ENCODE measurements at regions not wholly inside any gene's neighbourhood (a gene's known extent, or its start where the extent isn't known, plus 50 kb on each side); places are given as distances from the start of the nearest gene placed in this dataset.

GRCh38 chr12:42893803-42894202, 304.3 kb upstream of the PRICKLE1 start:
- TF ChIP-seq EP300 (conservative IDR thresholded peaks at IDR 0.05; ENCODE audit: poor library complexity, severe bottlenecking), result no peak
- TF ChIP-seq POLR2AphosphoS5 (IDR thresholded peaks at IDR 0.05), result peak; percentile 40
- Histone ChIP-seq H3K27me3 (ENCODE audit: insufficient read depth, low read depth, low read length) (no peaks in the 10 kb centered on the region), H3K9me2 (ENCODE audit: insufficient read depth, low read length) (no peaks in the 10 kb centered on the region), H2AFZ (ENCODE audit: low read depth, low read length) (no peak overlapping the region), H3K36me3 (ENCODE audit: insufficient read depth, low read length) (no peaks in the 10 kb centered on the region), H3K9ac (ENCODE audit: low read length) (peak overlapping the region; percentile 57), H3K27ac (ENCODE audit: low read length) (peak overlapping the region; percentile 95), H4K20me1 (ENCODE audit: insufficient read depth) (no peaks in the 10 kb centered on the region), H3K79me2 (replicated peaks; ENCODE audit: insufficient read depth, low read length) (no peaks in the 10 kb centered on the region), H3K4me3 (ENCODE audit: low read length) (peak overlapping the region; percentile 48), H3K9me3 (ENCODE audit: low read length) (no peaks in the 10 kb centered on the region), H3K4me2 (ENCODE audit: low read length) (peak overlapping the region; percentile 84), H3F3A (ENCODE audit: insufficient read depth, low read length, poor library complexity, severe bottlenecking) (no peaks in the 10 kb centered on the region)

GRCh38 chr12:42892702-42893551, 303.4 kb upstream of the PRICKLE1 start:
- H3K4me2 ChIP-seq (ENCODE audit: low read length), result peak overlapping the region; percentile 84
- peak overlapping the region; percentile 57 for H3K9ac ChIP-seq (ENCODE audit: low read length)
- H3K4me3 ChIP-seq (ENCODE audit: low read length), result peak overlapping the region; percentile 50
- no peak overlapping the region for H2AFZ ChIP-seq (ENCODE audit: low read depth, low read length)
- H3K36me3 ChIP-seq (ENCODE audit: insufficient read depth, low read length), result no peaks in the 10 kb centered on the region
- no peaks in the 10 kb centered on the region for H3K9me3 ChIP-seq (ENCODE audit: low read length)
- H3K27ac ChIP-seq (ENCODE audit: low read length), result peak overlapping the region; percentile 95
- H3K9me2 ChIP-seq (ENCODE audit: insufficient read depth, low read length), result no peaks in the 10 kb centered on the region
- H3K79me2 ChIP-seq (replicated peaks; ENCODE audit: insufficient read depth, low read length), result no peaks in the 10 kb centered on the region
- no peaks in the 10 kb centered on the region for H3F3A ChIP-seq (ENCODE audit: insufficient read depth, low read length, poor library complexity, severe bottlenecking)
- no peaks in the 10 kb centered on the region for H3K27me3 ChIP-seq (ENCODE audit: insufficient read depth, low read depth, low read length)
- no peaks in the 10 kb centered on the region for H4K20me1 ChIP-seq (ENCODE audit: insufficient read depth)
- TF ChIP-seq REST (IDR thresholded peaks at IDR 0.05; ENCODE audit: borderline replicate concordance), result peak; percentile 64
- TF ChIP-seq RAD21 (conservative IDR thresholded peaks at IDR 0.05), result peak; percentile 62
- peak; percentile 54 for TF ChIP-seq SMC3 (conservative IDR thresholded peaks at IDR 0.05; ENCODE audit: poor library complexity)
- TF ChIP-seq EP300 (conservative IDR thresholded peaks at IDR 0.05; ENCODE audit: poor library complexity, severe bottlenecking), result peak; percentile 91
- no peak for TF ChIP-seq EZH2 (IDR thresholded peaks at IDR 0.05; ENCODE audit: borderline replicate concordance, insufficient read depth, low read length, poor library complexity, severe bottlenecking)
- no peak for TF ChIP-seq TAF1 (IDR thresholded peaks at IDR 0.05; ENCODE audit: low read depth)
- no peak for TF ChIP-seq CTCF (IDR thresholded peaks at IDR 0.05; ENCODE audit: poor library complexity, severe bottlenecking)
- TF ChIP-seq MXI1 (conservative IDR thresholded peaks at IDR 0.05; ENCODE audit: poor library complexity, severe bottlenecking), result peak; percentile 32
- TF ChIP-seq POLR2AphosphoS5 (IDR thresholded peaks at IDR 0.05), result peak; percentile 54
